ENCODE measurements at regions not wholly inside any gene's neighbourhood (a gene's known extent, or its start where the extent isn't known, plus 50 kb on each side); places are given as distances from the start of the nearest gene placed in this dataset.

GRCh38 chr11:32183512-32183911 lies 92.6 kb downstream of the RCN1 start:
- TF ChIP-seq NFXL1 (IDR thresholded peaks at IDR 0.05; ENCODE audit: borderline replicate concordance), result no peak
- no peak for TF ChIP-seq GABPA (IDR thresholded peaks at IDR 0.05; ENCODE audit: low read depth)
- TF ChIP-seq CTCF (IDR thresholded peaks at IDR 0.05 in 2 of 3, conservative IDR thresholded peaks at IDR 0.05 in 1 of 3; ENCODE audit: control insufficient read depth in 2 of 3, extremely low read depth in 1 of 3, insufficient read depth in 1 of 3, low read depth in 3 of 3, low read length in 3 of 3), result no peak
- no peak for TF ChIP-seq RFX5 (IDR thresholded peaks at IDR 0.05; ENCODE audit: low read depth, low read length)
- no peak for TF ChIP-seq BCL11A (IDR thresholded peaks at IDR 0.05; ENCODE audit: low read depth, low read length)
- TF ChIP-seq NFIC (IDR thresholded peaks at IDR 0.05; ENCODE audit: low read depth, low read length), result no peak
- no peak for TF ChIP-seq ZBED1 (IDR thresholded peaks at IDR 0.05; ENCODE audit: borderline replicate concordance)
- TF ChIP-seq NKRF (conservative IDR thresholded peaks at IDR 0.05), result no peak
- TF ChIP-seq CREB1 (IDR thresholded peaks at IDR 0.05; ENCODE audit: low read depth), result no peak
- no peak for TF ChIP-seq CHD1 (IDR thresholded peaks at IDR 0.05; ENCODE audit: low read depth, low read length)

Measured in GM12878 (cell line).